Lung (tissue), 11 donors: ENCODE measurements at regions not wholly inside any gene's neighbourhood (a gene's known extent, or its start where the extent isn't known, plus 50 kb on each side); places are given as distances from the start of the nearest gene placed in this dataset.

Source experiments
- ATAC-seq: fragments of 200-7000 bp; cut with Tn5 transposase; one replicate; pipeline ENCODE4 v1.9.1; 2020; ENCODE audit warnings: moderate number of reproducible peaks; ENCODE audit not compliant: insufficient read depth, low FRiP score
- DNase-seq, 3 donors: peaks; one replicate each; pipeline ENCODE4 v3.0.0-alpha.2; 2013 to 2017
- H3K27ac ChIP-seq, 2 donors: one replicate each; pipeline ENCODE4 v1.5.1; 2013; ENCODE audit warnings: mild to moderate bottlenecking in 2 of 2, moderate library complexity in 2 of 2, control low read depth in 1 of 2, inconsistent platforms in 1 of 2, low read depth in 1 of 2, low read length in 1 of 2
- H3K27me3 ChIP-seq, 3 donors: one replicate each; pipeline ENCODE4 v1.5.1; 2013; ENCODE audit warnings: low read length in 2 of 3; ENCODE audit not compliant: control insufficient read depth in 3 of 3, insufficient read depth in 3 of 3
- H3K36me3 ChIP-seq, 4 donors: one replicate each; pipeline ENCODE4 v1.5.1; 2013; ENCODE audit warnings: low read length in 4 of 4, mild to moderate bottlenecking in 1 of 4, moderate library complexity in 1 of 4; ENCODE audit not compliant: control insufficient read depth in 4 of 4, insufficient read depth in 4 of 4
- H3K4me1 ChIP-seq, 5 donors: one replicate each; pipeline ENCODE4 v1.5.1; 2013; ENCODE audit warnings: low read length in 5 of 5, mild to moderate bottlenecking in 2 of 5, moderate library complexity in 1 of 5; ENCODE audit not compliant: control insufficient read depth in 5 of 5, insufficient read depth in 5 of 5
- H3K4me3 ChIP-seq: one replicate; pipeline ENCODE4 v1.5.1; 2013; ENCODE audit warnings: mild to moderate bottlenecking, control low read depth, moderate library complexity
- H3K9ac ChIP-seq, 2 donors: one replicate each; pipeline ENCODE4 v1.5.1; 2013; ENCODE audit warnings: low read length in 2 of 2, control low read depth in 1 of 2; ENCODE audit not compliant: insufficient read depth in 1 of 2
- H3K9me3 ChIP-seq, 4 donors: one replicate each; pipeline ENCODE4 v1.5.1; 2013; ENCODE audit warnings: low read length in 3 of 4, mild to moderate bottlenecking in 1 of 4, moderate library complexity in 1 of 4; ENCODE audit not compliant: control insufficient read depth in 4 of 4, insufficient read depth in 3 of 4
- CTCF ChIP-seq: IDR thresholded peaks from 2 replicates; pipeline ENCODE4 v1.5.1; 2012; ENCODE audit warnings: mild to moderate bottlenecking; ENCODE audit errors: control extremely low read depth, extremely low read depth
- WGBS, 2 donors: extraction: QIAGEN DNeasy Blood & Tissue Kit; methylation state at CpG; one replicate each; pipeline ENCODE4 v1.1.7; 2013; 5-methylcytosine and 5-hydroxymethylcytosine counted together
- donor health status: control.
- donor health status: control.
- donor health status: Bipolar disorder and iron deficiency.
- donor health status: healthy.
- donor health status: DM: yes; HTN: yes; CAD: no.

- Histone ChIP-seq H3K36me3 (no peaks in the 10 kb centered on the region), H3K27me3 (peaks cover 0 to 2% (median 0%) of the 10 kb centered on the region in 3 donors), H3K4me1 (peaks cover 0 to 6% (median 0%) of the 10 kb centered on the region in 5 donors), H3K9me3 (peaks cover 0 to under 1% (median 0%) of the 10 kb centered on the region in 4 donors), H3K27ac (peak overlapping the region in 1 of 2 donors; percentile 1), H3K9ac (no peak overlapping the region), H3K4me3 (no peak overlapping the region)
- WGBS, 2 donors: 53 to 58% methylated on average over 8 of the region's 8 CpGs
- ATAC-seq: no peak
- peak; percentile 33 to 37 (median 35) for DNase-seq
- no peak for TF ChIP-seq CTCF
Measured at GRCh38 chr2:235170536-235171521, 219.0 kb downstream of the SH3BP4 start.

GRCh38 chr2:235171550-235172031 is 219.8 kb downstream of the SH3BP4 start:
- no peak overlapping the region for H3K4me3 ChIP-seq
- no peak overlapping the region for H3K27ac ChIP-seq
- peaks cover 0 to 2% (median 1%) of the 10 kb centered on the region in 4 donors for H3K9me3 ChIP-seq
- TF ChIP-seq CTCF: no peak
- no peak for DNase-seq
- ATAC-seq: no peak
- H3K9ac ChIP-seq: no peak overlapping the region
- H3K4me1 ChIP-seq: peaks cover 0 to 6% (median 0%) of the 10 kb centered on the region in 5 donors
- no peaks in the 10 kb centered on the region for H3K36me3 ChIP-seq
- peaks cover 0 to 2% (median 0%) of the 10 kb centered on the region in 3 donors for H3K27me3 ChIP-seq
- 45 to 58% methylated on average over 4 of the region's 4 CpGs for WGBS, 2 donors

GRCh38 chr2:235180642-235181041 is 228.8 kb downstream of the SH3BP4 start:
- Histone ChIP-seq H3K27me3 (peaks cover 0 to 2% (median 0%) of the 10 kb centered on the region in 3 donors), H3K9me3 (peaks cover 0 to 2% (median 1%) of the 10 kb centered on the region in 4 donors), H3K4me1 (peaks cover 0 to 2% (median 0%) of the 10 kb centered on the region in 5 donors), H3K4me3 (no peak overlapping the region), H3K36me3 (no peaks in the 10 kb centered on the region), H3K9ac (no peak overlapping the region), H3K27ac (no peak overlapping the region)
- ATAC-seq (no peak), DNase-seq (no peak)
- 92 to 95% methylated on average over 6 of the region's 6 CpGs for WGBS, 2 donors
- TF ChIP-seq CTCF: no peak
